IMR-90 (cell line): ENCODE measurements at regions not wholly inside any gene's neighbourhood (a gene's known extent, or its start where the extent isn't known, plus 50 kb on each side); places are given as distances from the start of the nearest gene placed in this dataset.

ENCODE experiments used
- ATAC-seq: fragments of 200-7000 bp; cut with Tn5 transposase; 2 replicates; pipeline ENCODE4 v1.9.1; 2020; ENCODE audit warnings: low read depth, mild to moderate bottlenecking, moderate library complexity
- BruUV-seq: library from RNA; stranded (reverse); fragments of 400-500 nt; replicated peaks from 2 replicates; lab custom pipeline; 2021; lab: Mats Ljungman, UMichigan
- CTCF ChIA-PET: fragments of 300-600 bp; formaldehyde crosslinking; extraction: SDS; loops from one replicate; lab custom pipeline; 2021; ENCODE audit warnings: antibody characterized with exemption; lab: Yijun Ruan, JAX
- POLR2A ChIA-PET: fragments of 300-600 bp; sonication (Branson Sonifier 250); formaldehyde crosslinking; loops from one replicate; lab custom pipeline; 2022; ENCODE audit warnings: antibody characterized with exemption; ENCODE audit not compliant: unreplicated experiment; lab: Charles Lee
- DNase-seq: peaks from one replicate; pipeline ENCODE4 v3.0.0; 2013
- H2AFZ ChIP-seq: replicated peaks from 2 replicates; pipeline ENCODE3; 2013; ENCODE audit warnings: low read length, mild to moderate bottlenecking; ENCODE audit not compliant: poor library complexity
- H2AK5ac ChIP-seq: 2 replicates; pipeline ENCODE4 v1.6.1; 2013; ENCODE audit warnings: low read depth, low read length, inconsistent platforms
- H2AK9ac ChIP-seq: replicated peaks from 2 replicates; pipeline ENCODE3; 2013; ENCODE audit warnings: mild to moderate bottlenecking, low read depth, low read length, moderate library complexity; ENCODE audit not compliant: poor library complexity
- H2BK120ac ChIP-seq: 2 replicates; pipeline ENCODE4 v1.6.1; 2013; ENCODE audit warnings: low read depth, low read length, inconsistent platforms
- H2BK15ac ChIP-seq: 3 replicates; pipeline ENCODE4 v1.6.1; 2013; ENCODE audit warnings: low read depth, low read length, inconsistent platforms
- H2BK20ac ChIP-seq: 2 replicates; pipeline ENCODE4 v1.6.1; 2013; ENCODE audit warnings: low read depth, mild to moderate bottlenecking, inconsistent platforms, low read length, moderate library complexity
- H2BK5ac ChIP-seq: 2 replicates; pipeline ENCODE4 v1.6.1; 2013; ENCODE audit warnings: mild to moderate bottlenecking, low read depth, low read length, inconsistent platforms; ENCODE audit not compliant: poor library complexity, severe bottlenecking
- H3K14ac ChIP-seq: replicated peaks from 2 replicates; pipeline ENCODE4 v1.6.1; 2013; ENCODE audit warnings: low read depth, low read length, inconsistent platforms
- H3K18ac ChIP-seq: 2 replicates; pipeline ENCODE4 v1.6.1; 2013; ENCODE audit warnings: low read depth, low read length, control low read depth
- H3K23ac ChIP-seq: 2 replicates; pipeline ENCODE4 v1.6.1; 2013; ENCODE audit warnings: low read depth, low read length, inconsistent platforms
- H3K27ac ChIP-seq: 2 replicates; pipeline ENCODE4 v1.5.1; 2013; ENCODE audit warnings: mild to moderate bottlenecking, control low read depth, low read length; ENCODE audit not compliant: insufficient read depth
- H3K27me3 ChIP-seq: 2 replicates; pipeline ENCODE4 v1.6.1; 2013; ENCODE audit warnings: low read length; ENCODE audit not compliant: control insufficient read depth, insufficient read depth
- H3K36me3 ChIP-seq: 2 replicates; pipeline ENCODE4 v1.6.1; 2013; ENCODE audit warnings: low read length, mixed read lengths; ENCODE audit not compliant: control insufficient read depth, insufficient read depth
- H3K4ac ChIP-seq: 2 replicates; pipeline ENCODE4 v1.6.1; 2013; ENCODE audit warnings: low read depth, low read length, inconsistent platforms
- H3K4me1 ChIP-seq: 2 replicates; pipeline ENCODE4 v1.6.1; 2013; ENCODE audit warnings: low read length, mixed read lengths; ENCODE audit not compliant: control insufficient read depth, insufficient read depth
- H3K4me2 ChIP-seq: 2 replicates; pipeline ENCODE4 v1.6.1; 2013; ENCODE audit warnings: low read depth, mild to moderate bottlenecking, control low read depth, low read length, moderate library complexity
- H3K4me3 ChIP-seq: 2 replicates; pipeline ENCODE4 v1.5.1; 2013; ENCODE audit warnings: low read depth, mild to moderate bottlenecking, control low read depth, low read length, moderate library complexity; ENCODE audit not compliant: insufficient read depth
- H3K56ac ChIP-seq: 2 replicates; pipeline ENCODE4 v1.6.1; 2013; ENCODE audit warnings: low read length, inconsistent platforms; ENCODE audit not compliant: insufficient read depth; ENCODE audit errors: extremely low read depth
- H3K79me1 ChIP-seq, 2 experiments: 2 replicates each; pipeline ENCODE4 v1.6.1; 2013; ENCODE audit warnings: low read length in 2 of 2, inconsistent platforms in 1 of 2, low read depth in 1 of 2
- H3K9ac ChIP-seq: 2 replicates; pipeline ENCODE4 v1.6.1; 2013; ENCODE audit warnings: low read depth, low read length, control low read depth
- H3K9me1 ChIP-seq: 2 replicates; pipeline ENCODE4 v1.6.1; 2013; ENCODE audit warnings: low read length, inconsistent platforms; ENCODE audit not compliant: insufficient read depth
- H3K9me3 ChIP-seq: 2 replicates; pipeline ENCODE4 v1.6.1; 2013; ENCODE audit warnings: low read length; ENCODE audit not compliant: control insufficient read depth, insufficient read depth
- H4K20me1 ChIP-seq: 2 replicates; pipeline ENCODE4 v1.6.1; 2013; ENCODE audit warnings: low read length, inconsistent platforms; ENCODE audit not compliant: insufficient read depth
- H4K5ac ChIP-seq: 2 replicates; pipeline ENCODE4 v1.6.1; 2013; ENCODE audit warnings: mild to moderate bottlenecking, low read depth, low read length, control low read depth
- H4K8ac ChIP-seq, 2 experiments: 2 replicates each; pipeline ENCODE4 v1.6.1; 2013; ENCODE audit warnings: low read depth in 2 of 2, low read length in 2 of 2, control low read depth in 1 of 2, inconsistent platforms in 1 of 2
- H4K91ac ChIP-seq: 2 replicates; pipeline ENCODE4 v1.6.1; 2013; ENCODE audit warnings: low read depth, low read length, inconsistent platforms; ENCODE audit not compliant: insufficient read depth
- BHLHE40 ChIP-seq: fragments of 150-350 bp; IDR thresholded peaks from 2 replicates; pipeline ENCODE4 v1.6.1; 2016; ENCODE audit warnings: mild to moderate bottlenecking, low read depth, low read length
- CEBPB ChIP-seq: IDR thresholded peaks from 2 replicates; pipeline ENCODE4 v1.6.1; 2012; ENCODE audit warnings: low read depth, low read length, improper control_type of control experiment
- CHD1 ChIP-seq: IDR thresholded peaks from 2 replicates; pipeline ENCODE4 v1.6.1; 2012; ENCODE audit warnings: low read depth, low read length, improper control_type of control experiment
- CTCF ChIP-seq: conservative IDR thresholded peaks from 2 replicates; pipeline ENCODE4 v1.5.1; 2012; ENCODE audit warnings: mild to moderate bottlenecking, low read depth, low read length, improper control_type of control experiment
- ELK1 ChIP-seq: fragments of 150-350 bp; IDR thresholded peaks from 2 replicates; pipeline ENCODE4 v1.6.1; 2016; ENCODE audit warnings: low read depth, mild to moderate bottlenecking, low read length, moderate library complexity, borderline replicate concordance
- FOS ChIP-seq: fragments of 150-350 bp; IDR thresholded peaks from 2 replicates; pipeline ENCODE4 v1.6.1; 2016; ENCODE audit warnings: low read depth, low read length
- MAFK ChIP-seq: IDR thresholded peaks from 2 replicates; pipeline ENCODE4 v1.6.1; 2012; ENCODE audit warnings: low read depth, low read length, improper control_type of control experiment
- MAZ ChIP-seq: IDR thresholded peaks from 2 replicates; pipeline ENCODE4 v1.6.1; 2012; ENCODE audit warnings: low read depth, mild to moderate bottlenecking, low read length, improper control_type of control experiment, moderate library complexity, borderline replicate concordance
- MXI1 ChIP-seq: IDR thresholded peaks from 2 replicates; pipeline ENCODE4 v1.6.1; 2012; ENCODE audit warnings: low read depth, mild to moderate bottlenecking, low read length, moderate library complexity, borderline replicate concordance
- NFE2L2 ChIP-seq: fragments of 150-350 bp; IDR thresholded peaks from 2 replicates; pipeline ENCODE4 v1.6.1; 2016; ENCODE audit warnings: low read depth, mild to moderate bottlenecking, low read length
- POLR2A ChIP-seq: IDR thresholded peaks from 2 replicates; pipeline ENCODE4 v1.6.1; 2012; ENCODE audit warnings: mild to moderate bottlenecking, low read depth, low read length
- RAD21 ChIP-seq: IDR thresholded peaks from 2 replicates; pipeline ENCODE4 v1.6.1; 2012; ENCODE audit warnings: low read length, improper control_type of control experiment
- RCOR1 ChIP-seq: IDR thresholded peaks from 2 replicates; pipeline ENCODE4 v1.6.1; 2012; ENCODE audit warnings: mild to moderate bottlenecking, low read length, improper control_type of control experiment; ENCODE audit not compliant: insufficient replicate concordance
- RFX5 ChIP-seq: IDR thresholded peaks from 2 replicates; pipeline ENCODE4 v1.8.0; 2012; ENCODE audit warnings: low read depth, mild to moderate bottlenecking, low read length, moderate library complexity
- SMC3 ChIP-seq: fragments of 150-350 bp; IDR thresholded peaks from 2 replicates; pipeline ENCODE4 v1.6.1; 2016; ENCODE audit warnings: low read depth, mild to moderate bottlenecking, antibody characterized with exemption, low read length, moderate library complexity
- USF2 ChIP-seq: fragments of 150-350 bp; IDR thresholded peaks from 2 replicates; pipeline ENCODE4 v1.6.1; 2017; ENCODE audit warnings: mild to moderate bottlenecking, antibody characterized with exemption, low read length, low read depth
- WGBS, 2 experiments: methylation state at CpG; one replicate each; pipeline versions ENCODE4 v1.1.5 to v1.1.7; 2013; ENCODE audit warnings: missing lambda C conversion rate in 2 of 2; ENCODE audit not compliant: insufficient read length in 1 of 2; ENCODE audit errors: extremely low coverage in 2 of 2; 5-methylcytosine and 5-hydroxymethylcytosine counted together
- dilution Hi-C: fragments of 300-500 bp; cut with HindIII; formaldehyde crosslinking; loops from one replicate; pipeline ENCODE4 v1.14.3; 2018; ENCODE audit warnings: low sequenced_read_pairs; ENCODE audit not compliant: unreplicated experiment
- in situ Hi-C: fragments of 300-500 bp; cut with MboI; formaldehyde crosslinking; loops from 3 replicates; pipeline ENCODE4 v1.14.3; 2019; ENCODE audit warnings: low sequenced_read_pairs, inconsistent platforms, mixed read lengths
- intact Hi-C: fragments of 100-400 bp; cut with micrococcal nuclease; formaldehyde crosslinking; loops from 2 replicates; pipeline ENCODE4 v1.10.0; 2022

GRCh38 chr1:22206551-22207125 is 63.7 kb upstream of the WNT4 start:
- in situ Hi-C loops (no loop called here), intact Hi-C loops (no loop called here), dilution Hi-C loops (no loop called here)
- Histone ChIP-seq H3K56ac (no peak overlapping the region), H2AFZ (no peak overlapping the region), H3K27me3 (peaks cover 79% of the 10 kb centered on the region), H4K8ac (no peak overlapping the region), H3K14ac (no peak overlapping the region), H3K27ac (no peak overlapping the region), H3K23ac (no peak overlapping the region), H4K20me1 (no peaks in the 10 kb centered on the region; the same call in 1 of the 2 replicates), H3K9me1 (no peaks in the 10 kb centered on the region), H3K36me3 (no peaks in the 10 kb centered on the region), H4K5ac (no peak overlapping the region), H4K91ac (no peak overlapping the region), H3K4ac (no peak overlapping the region), H3K9me3 (0 out of 2 replicates have a peak, but pooled peaks cover 2% of the 10 kb centered on the region), H2BK120ac (no peak overlapping the region), H2BK15ac (no peak overlapping the region), H2AK9ac (no peak overlapping the region), H2BK20ac (no peak overlapping the region), H3K4me2 (no peak overlapping the region), H3K4me3 (no peak overlapping the region), H3K79me1 (no peaks in the 10 kb centered on the region), H3K9ac (no peak overlapping the region), H2BK5ac (no peak overlapping the region), H3K18ac (no peak overlapping the region), H2AK5ac (no peak overlapping the region), H3K4me1 (no peaks in the 10 kb centered on the region)
- POLR2A ChIA-PET: no interaction called here
- no TSS peak for BruUV-seq
- 86% methylated on average over 5 of the region's 6 CpGs; no CpG with 5 or more reads in 1 of the 2 experiments for WGBS, 2 experiments
- CTCF ChIA-PET: no interaction called here
- no peak for DNase-seq
- ATAC-seq: no peak
- TF ChIP-seq MXI1: no peak
- TF ChIP-seq USF2: no peak
- TF ChIP-seq FOS: no peak
- TF ChIP-seq SMC3: no peak
- TF ChIP-seq RCOR1: no peak
- TF ChIP-seq BHLHE40: no peak
- TF ChIP-seq MAFK: no peak
- TF ChIP-seq POLR2A: no peak
- no peak for TF ChIP-seq RFX5
- no peak for TF ChIP-seq CHD1
- no peak for TF ChIP-seq CTCF
- no peak for TF ChIP-seq CEBPB
- TF ChIP-seq RAD21: no peak
- no peak for TF ChIP-seq NFE2L2
- no peak for TF ChIP-seq MAZ
- TF ChIP-seq ELK1: no peak
